Activated CD4-positive, alpha-beta T cell treated with anti-CD3 and anti-CD28 coated beads, Interleukin-2, amount 50 U/mL, for 4 hours (primary cell): ENCODE measurements at regions not wholly inside any gene's neighbourhood (a gene's known extent, or its start where the extent isn't known, plus 50 kb on each side); places are given as distances from the start of the nearest gene placed in this dataset.

Source experiments
- DNase-seq, 2 experiments: peaks; one replicate each; pipeline ENCODE4 v3.0.0-alpha.2; 2020

GRCh38 chr3:158974904-158975303 is 173.1 kb downstream of the MFSD1 start:
- DNase-seq, result no peak

GRCh38 chr3:158976966-158977365 is 175.1 kb downstream of the MFSD1 start:
- DNase-seq, result no peak

GRCh38 chr3:158977497-158977896 is 175.6 kb downstream of the MFSD1 start:
- no peak for DNase-seq

DNA sequence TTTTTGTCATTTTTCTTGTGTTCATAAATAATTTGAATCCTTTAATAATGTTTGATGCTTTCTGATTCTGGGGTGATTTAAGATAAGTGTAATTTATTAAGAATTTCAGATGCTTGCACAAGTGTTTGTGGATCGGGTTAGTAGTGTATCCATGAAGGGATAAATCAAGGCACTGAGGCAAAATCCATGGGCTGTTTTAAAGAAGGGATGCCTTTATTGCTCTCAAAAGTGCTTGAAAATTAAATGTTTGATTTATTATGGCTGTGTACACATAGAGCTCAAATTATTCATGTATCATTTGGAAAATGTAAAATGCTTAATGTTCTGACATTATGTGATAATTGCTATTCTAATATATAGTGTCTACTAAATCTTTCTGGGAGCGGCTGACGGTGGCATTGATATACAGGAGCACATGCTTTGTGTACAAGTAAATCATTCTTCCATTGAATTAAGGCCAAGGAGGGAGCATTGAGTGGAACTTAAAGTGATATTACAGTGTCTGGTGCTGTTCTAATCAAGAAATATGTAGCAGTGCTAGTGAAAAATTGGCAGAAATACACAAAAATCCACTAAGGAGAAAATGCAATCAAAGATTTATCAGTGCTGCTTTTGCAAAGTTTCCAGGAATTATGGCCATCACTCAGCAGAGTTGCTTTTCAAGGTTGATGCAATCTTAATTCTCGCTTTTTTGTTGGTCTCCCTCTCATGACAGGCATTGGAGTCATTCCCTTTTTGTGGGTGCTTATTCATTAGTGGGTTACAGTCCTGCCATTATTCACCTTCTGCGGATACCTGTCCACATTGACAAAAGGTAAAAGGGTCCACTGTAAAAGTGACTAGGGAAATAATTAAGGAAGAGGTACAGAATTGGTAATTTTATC is 181.6 kb downstream of the MFSD1 start:
- no peak for DNase-seq

DNA sequence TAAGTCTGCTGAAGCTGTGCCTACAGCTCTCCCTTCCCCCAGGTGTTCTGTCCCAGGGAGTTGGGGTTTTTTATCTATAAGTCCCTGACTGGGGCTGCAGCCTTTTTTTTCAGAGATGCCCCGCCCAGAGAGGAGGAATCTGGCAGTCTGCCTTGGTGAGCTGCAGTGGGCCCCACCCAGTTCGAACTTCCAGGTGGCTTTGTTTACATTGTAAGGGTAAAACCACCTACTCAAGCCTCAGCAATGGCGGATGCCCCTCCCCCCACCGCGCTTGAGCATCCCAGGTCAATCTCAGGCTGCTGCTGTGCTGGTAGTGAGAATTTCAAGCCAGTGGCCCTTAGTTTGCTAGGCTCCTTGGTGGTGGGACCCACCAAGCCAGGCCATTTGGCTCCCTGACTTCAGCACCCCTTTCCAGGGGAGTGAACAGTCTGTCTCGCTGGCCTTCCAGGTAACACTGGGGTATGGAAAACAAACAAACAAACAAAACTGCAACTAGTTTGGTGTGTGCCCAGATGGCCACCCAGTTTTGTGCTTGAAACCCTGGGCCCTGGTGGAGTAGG is 189.4 kb downstream of the MFSD1 start:
- DNase-seq, result no peak

- no peak for DNase-seq
Measured at GRCh38 chr3:158992463-158992862, 190.6 kb downstream of the MFSD1 start.

DNA sequence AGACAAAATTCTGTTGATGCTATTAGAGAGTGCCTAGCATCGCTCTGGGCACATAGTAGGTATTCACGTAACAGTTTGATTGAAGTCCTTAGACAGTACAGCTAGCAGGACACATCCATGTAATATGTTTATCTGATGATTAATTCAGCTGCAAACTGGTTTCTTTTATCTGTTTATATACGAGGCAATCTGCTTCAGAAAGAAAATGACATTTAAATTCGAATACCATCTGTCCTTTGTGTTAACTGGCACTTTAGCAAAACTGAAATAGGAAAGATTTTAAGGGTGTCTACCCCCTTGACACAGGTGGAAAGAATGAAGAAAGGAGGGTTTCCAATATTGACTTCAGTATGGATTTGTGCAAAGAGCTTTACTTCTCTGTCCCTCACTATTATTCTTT is 192.5 kb downstream of the MFSD1 start:
- DNase-seq, result no peak

DNA sequence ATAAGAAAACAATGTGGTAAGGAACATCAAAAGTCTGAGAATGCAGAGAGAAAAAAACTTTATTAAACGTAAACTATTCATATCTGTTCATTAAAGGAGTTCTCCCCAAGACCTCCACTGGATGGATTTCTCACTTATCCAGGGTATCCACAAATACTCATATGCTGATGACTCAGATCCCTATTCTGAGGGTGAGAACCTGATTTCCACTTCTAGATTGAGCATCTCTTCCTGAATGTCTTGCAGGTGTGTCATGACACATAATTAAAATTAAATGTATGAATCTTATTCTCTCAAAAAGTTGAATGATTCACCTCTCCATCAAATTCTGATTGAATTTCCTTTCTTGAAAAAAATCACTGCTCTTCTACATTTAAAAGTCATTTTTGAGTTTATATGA is 199.9 kb downstream of the MFSD1 start:
- DNase-seq, result no peak

DNA sequence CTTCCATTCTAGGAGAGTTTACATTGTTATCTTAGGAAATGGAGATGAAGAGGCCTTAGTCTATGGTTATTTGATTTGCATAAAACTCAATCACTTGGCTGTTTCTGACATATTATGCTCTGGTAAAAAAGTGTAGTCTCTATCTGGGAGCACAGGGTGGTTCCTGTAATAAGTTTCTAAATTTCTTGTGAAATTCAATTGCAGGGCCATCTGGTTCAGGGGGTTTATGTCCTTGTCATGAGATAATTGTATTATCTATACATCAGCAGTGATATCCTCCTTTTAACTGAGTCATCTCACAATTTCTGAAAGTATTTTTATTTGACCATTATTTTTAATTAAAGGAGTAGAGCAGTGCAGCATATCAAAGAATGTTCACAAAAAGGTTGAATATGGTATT is 203.3 kb downstream of the MFSD1 start:
- no peak for DNase-seq

GRCh38 chr3:159007331-159007730 is 205.5 kb downstream of the MFSD1 start:
- no peak for DNase-seq

DNA sequence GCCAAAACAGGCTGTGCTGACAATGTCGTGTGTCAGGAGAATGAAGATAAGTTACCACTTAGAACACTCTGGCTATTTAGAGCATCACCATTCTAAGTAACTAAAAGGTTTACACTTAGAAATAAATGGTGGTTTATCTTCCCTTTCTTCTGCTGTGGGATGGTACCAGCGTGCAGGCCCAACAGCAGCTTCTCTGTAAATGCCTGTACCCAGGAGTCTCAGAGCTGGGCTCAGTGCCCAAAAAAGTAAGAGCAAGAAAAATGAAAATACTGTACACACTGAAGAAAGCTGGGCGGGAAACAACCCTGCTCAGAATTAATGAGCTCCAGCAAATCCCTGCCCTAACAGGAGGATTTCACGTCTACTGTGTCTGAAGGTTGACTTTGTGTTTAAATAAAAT is 206.5 kb downstream of the MFSD1 start:
- no peak for DNase-seq

GRCh38 chr3:159018341-159018740 is 216.5 kb downstream of the MFSD1 start:
- DNase-seq, result no peak

- no peak for DNase-seq
Measured at GRCh38 chr3:159025733-159026132, 223.9 kb downstream of the MFSD1 start.

- no peak for DNase-seq
Measured at GRCh38 chr3:159026510-159026909, 224.7 kb downstream of the MFSD1 start.

- no peak for DNase-seq
Measured at GRCh38 chr3:159028706-159029105, 226.9 kb downstream of the MFSD1 start.

GRCh38 chr3:159029306-159030026 is 227.6 kb downstream of the MFSD1 start:
- no peak for DNase-seq

GRCh38 chr3:159030138-159030670 is 228.3 kb downstream of the MFSD1 start:
- no peak for DNase-seq

- DNase-seq, result no peak
Measured at GRCh38 chr3:159030886-159031679, 229.2 kb downstream of the MFSD1 start.

GRCh38 chr3:159032311-159032710 is 230.5 kb downstream of the MFSD1 start:
- no peak for DNase-seq

- no peak for DNase-seq
Measured at GRCh38 chr3:159038405-159038804, 236.6 kb downstream of the MFSD1 start.

DNA sequence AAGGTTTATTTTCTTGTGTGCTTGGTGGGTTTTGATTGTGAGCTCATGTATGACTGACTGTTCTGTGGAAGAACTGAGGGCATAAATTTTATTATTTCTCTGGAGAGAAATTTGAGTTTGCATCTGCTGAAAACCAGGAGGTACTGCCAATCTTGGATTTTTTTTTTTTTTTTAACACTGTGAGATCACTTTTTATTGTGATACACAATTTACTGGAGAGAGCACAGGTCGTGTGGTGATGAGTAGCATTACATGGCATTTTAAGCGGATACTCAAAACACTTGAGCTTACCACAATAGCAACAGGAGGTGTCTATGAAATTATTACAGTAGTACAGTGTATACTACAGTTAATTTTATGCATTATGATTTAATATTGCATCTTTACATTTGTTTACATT is 237.4 kb downstream of the MFSD1 start:
- DNase-seq, result no peak

GRCh38 chr3:159045279-159045885 is 243.5 kb downstream of the MFSD1 start:
- no peak for DNase-seq
